HUES64 (cell line): ENCODE measurements at regions not wholly inside any gene's neighbourhood (a gene's known extent, or its start where the extent isn't known, plus 50 kb on each side); places are given as distances from the start of the nearest gene placed in this dataset.

ENCODE experiments used
- H3K27ac ChIP-seq: 2 replicates; pipeline ENCODE4 v1.7.0; 2013; ENCODE audit warnings: low read depth, low read length, inconsistent platforms
- H3K27me3 ChIP-seq: 2 replicates; pipeline ENCODE4 v1.6.1; 2013; ENCODE audit warnings: mild to moderate bottlenecking, low read length; ENCODE audit not compliant: insufficient read depth
- H3K36me3 ChIP-seq: 2 replicates; pipeline ENCODE4 v1.6.1; 2013; ENCODE audit warnings: mild to moderate bottlenecking, low read length; ENCODE audit not compliant: insufficient read depth
- H3K4me1 ChIP-seq: 2 replicates; pipeline ENCODE4 v1.6.1; 2013; ENCODE audit warnings: mild to moderate bottlenecking, low read length, moderate library complexity; ENCODE audit not compliant: insufficient read depth
- H3K4me3 ChIP-seq: 2 replicates; pipeline ENCODE4 v1.5.1; 2013; ENCODE audit warnings: mild to moderate bottlenecking, low read length, moderate library complexity
- H3K9ac ChIP-seq: 2 replicates; pipeline ENCODE4 v1.6.1; 2013; ENCODE audit warnings: mild to moderate bottlenecking, low read depth, low read length
- H3K9me3 ChIP-seq: 2 replicates; pipeline ENCODE4 v1.6.1; 2013; ENCODE audit warnings: low read depth, low read length; ENCODE audit not compliant: insufficient read depth
- WGBS: fragments of 150-250, 120-280 bp; methylation state at CpG from one replicate; pipeline ENCODE4 v1.1.7; 2013; ENCODE audit warnings: missing lambda C conversion rate; 5-methylcytosine and 5-hydroxymethylcytosine counted together

- Histone ChIP-seq H3K4me1 (peaks cover 7% of the 10 kb centered on the region; the same call in 1 of the 2 replicates), H3K36me3 (peaks cover 11% of the 10 kb centered on the region; the same call in 1 of the 2 replicates), H3K27me3 (no peaks in the 10 kb centered on the region), H3K27ac (no peak overlapping the region), H3K9me3 (no peaks in the 10 kb centered on the region), H3K4me3 (no peak overlapping the region), H3K9ac (no peak overlapping the region)
- WGBS = 86% methylated on average over 5 of the region's 5 CpGs
These were observed 236.3 kb downstream of the SIPA1L2 start for GRCh38 chr1:232393444-232394146.

- 93% methylated on average over 3 of the region's 4 CpGs for WGBS
- peaks cover 5% of the 10 kb centered on the region; the same call in 1 of the 2 replicates for H3K36me3 ChIP-seq
These were observed 236.9 kb downstream of the SIPA1L2 start for GRCh38 chr1:232393010-232393409.

GRCh38 chr1:232390590-232390989 is 239.3 kb downstream of the SIPA1L2 start:
- H3K27me3 ChIP-seq = no peaks in the 10 kb centered on the region
- no peak overlapping the region for H3K27ac ChIP-seq
- H3K9me3 ChIP-seq = no peaks in the 10 kb centered on the region
- H3K9ac ChIP-seq = no peak overlapping the region
- no peak overlapping the region for H3K4me3 ChIP-seq
- 81% methylated on average over 3 of the region's 3 CpGs for WGBS
- peaks cover 7% of the 10 kb centered on the region; the same call in 1 of the 2 replicates for H3K4me1 ChIP-seq
- H3K36me3 ChIP-seq = no peaks in the 10 kb centered on the region

More at GRCh38 chr1:232393010-232393409, 236.9 kb downstream of the SIPA1L2 start:
- no peak overlapping the region for H3K4me3 ChIP-seq
- no peaks in the 10 kb centered on the region for H3K9me3 ChIP-seq
- H3K27ac ChIP-seq = no peak overlapping the region
- peaks cover 7% of the 10 kb centered on the region; the same call in 1 of the 2 replicates for H3K4me1 ChIP-seq
- no peak overlapping the region for H3K9ac ChIP-seq
- no peaks in the 10 kb centered on the region for H3K27me3 ChIP-seq

GRCh38 chr1:232389744-232390143 is 240.2 kb downstream of the SIPA1L2 start:
- Histone ChIP-seq H3K4me1 (peaks cover 7% of the 10 kb centered on the region; the same call in 1 of the 2 replicates), H3K9me3 (no peaks in the 10 kb centered on the region), H3K27ac (no peak overlapping the region), H3K4me3 (no peak overlapping the region), H3K36me3 (no peaks in the 10 kb centered on the region), H3K27me3 (no peaks in the 10 kb centered on the region), H3K9ac (no peak overlapping the region)
- 95% methylated on average over 4 of the region's 4 CpGs for WGBS

GRCh38 chr1:232388363-232388762 is 241.6 kb downstream of the SIPA1L2 start:
- H3K9me3 ChIP-seq = no peaks in the 10 kb centered on the region
- 97% methylated on average over 3 of the region's 3 CpGs for WGBS
- peaks cover under 1% of the 10 kb centered on the region; the same call in 1 of the 2 replicates for H3K4me1 ChIP-seq
- H3K27me3 ChIP-seq = no peaks in the 10 kb centered on the region
- H3K36me3 ChIP-seq = no peaks in the 10 kb centered on the region
- H3K9ac ChIP-seq = no peak overlapping the region
- H3K27ac ChIP-seq = no peak overlapping the region
- no peak overlapping the region for H3K4me3 ChIP-seq

- Histone ChIP-seq H3K9ac (no peak overlapping the region), H3K27ac (no peak overlapping the region), H3K27me3 (no peaks in the 10 kb centered on the region), H3K4me1 (0 out of 2 replicates have a peak, but pooled peaks cover under 1% of the 10 kb centered on the region), H3K4me3 (no peak overlapping the region), H3K9me3 (no peaks in the 10 kb centered on the region), H3K36me3 (no peaks in the 10 kb centered on the region)
- WGBS = 92% methylated on average over 9 of the region's 9 CpGs
These were observed 243.0 kb downstream of the SIPA1L2 start for GRCh38 chr1:232386721-232387510.

- H3K36me3 ChIP-seq = no peaks in the 10 kb centered on the region
- H3K9me3 ChIP-seq = no peaks in the 10 kb centered on the region
- no peaks in the 10 kb centered on the region for H3K27me3 ChIP-seq
- H3K27ac ChIP-seq = no peak overlapping the region
- WGBS = 89% methylated on average over 9 of the region's 9 CpGs
- no peak overlapping the region for H3K9ac ChIP-seq
- peaks cover 5% of the 10 kb centered on the region; the same call in 1 of the 2 replicates for H3K4me1 ChIP-seq
- no peak overlapping the region for H3K4me3 ChIP-seq
These were observed 243.6 kb downstream of the SIPA1L2 start for GRCh38 chr1:232386294-232386693.

- no peaks in the 10 kb centered on the region for H3K36me3 ChIP-seq
- no peaks in the 10 kb centered on the region for H3K9me3 ChIP-seq
- H3K27me3 ChIP-seq = no peaks in the 10 kb centered on the region
- H3K27ac ChIP-seq = no peak overlapping the region
- no peak overlapping the region for H3K4me3 ChIP-seq
- peaks cover 5% of the 10 kb centered on the region; the same call in 1 of the 2 replicates for H3K4me1 ChIP-seq
- H3K9ac ChIP-seq = no peak overlapping the region
- WGBS = 86% methylated on average over 10 of the region's 10 CpGs
These were observed 244.7 kb downstream of the SIPA1L2 start for GRCh38 chr1:232385221-232385620.

GRCh38 chr1:232384171-232384883 is 245.6 kb downstream of the SIPA1L2 start:
- H3K36me3 ChIP-seq = no peaks in the 10 kb centered on the region
- H3K9me3 ChIP-seq = no peaks in the 10 kb centered on the region
- H3K9ac ChIP-seq = no peak overlapping the region
- no peak overlapping the region for H3K4me3 ChIP-seq
- no peaks in the 10 kb centered on the region for H3K27me3 ChIP-seq
- H3K4me1 ChIP-seq = peaks cover 5% of the 10 kb centered on the region; the same call in 1 of the 2 replicates
- 95% methylated on average over 4 of the region's 4 CpGs for WGBS
- no peak overlapping the region for H3K27ac ChIP-seq

GRCh38 chr1:232383455-232384123 is 246.3 kb downstream of the SIPA1L2 start:
- 94% methylated on average over 13 of the region's 13 CpGs for WGBS
- H3K4me3 ChIP-seq = no peak overlapping the region
- no peak overlapping the region for H3K9ac ChIP-seq
- no peaks in the 10 kb centered on the region for H3K27me3 ChIP-seq
- H3K9me3 ChIP-seq = no peaks in the 10 kb centered on the region
- H3K36me3 ChIP-seq = no peaks in the 10 kb centered on the region
- no peak overlapping the region for H3K27ac ChIP-seq
- H3K4me1 ChIP-seq = peaks cover 10% of the 10 kb centered on the region; the same call in 1 of the 2 replicates
